Neural cell (in vitro differentiated cells): ENCODE measurements at regions not wholly inside any gene's neighbourhood (a gene's known extent, or its start where the extent isn't known, plus 50 kb on each side); places are given as distances from the start of the nearest gene placed in this dataset.
A peak's percentile ranks its signal among the peaks of the same experiment; 100 is the strongest.

ENCODE experiments used
- EP300 ChIP-seq: fragments of 450-650 bp; conservative IDR thresholded peaks from 2 replicates; pipeline ENCODE4 v1.6.1; 2014; ENCODE audit warnings: antibody characterized with exemption, mild to moderate bottlenecking, moderate library complexity; ENCODE audit not compliant: poor library complexity, severe bottlenecking
- EZH2 ChIP-seq: fragments of 200-600, 300-800 bp; shearing (Covaris generic), sonication (generic); IDR thresholded peaks from 2 replicates; pipeline ENCODE4 v1.6.1; 2014; ENCODE audit warnings: antibody characterized with exemption, low read length, borderline replicate concordance, mild to moderate bottlenecking; ENCODE audit not compliant: insufficient read depth, poor library complexity, severe bottlenecking
- TF ChIP-seq, protein P1 (sequence below): fragments of 450-650 bp; IDR thresholded peaks from 2 replicates; pipeline ENCODE4 v1.5.1; 2014; ENCODE audit warnings: antibody characterized with exemption, mild to moderate bottlenecking, moderate library complexity; ENCODE audit not compliant: poor library complexity, severe bottlenecking

- TF ChIP-seq, protein P1, sequence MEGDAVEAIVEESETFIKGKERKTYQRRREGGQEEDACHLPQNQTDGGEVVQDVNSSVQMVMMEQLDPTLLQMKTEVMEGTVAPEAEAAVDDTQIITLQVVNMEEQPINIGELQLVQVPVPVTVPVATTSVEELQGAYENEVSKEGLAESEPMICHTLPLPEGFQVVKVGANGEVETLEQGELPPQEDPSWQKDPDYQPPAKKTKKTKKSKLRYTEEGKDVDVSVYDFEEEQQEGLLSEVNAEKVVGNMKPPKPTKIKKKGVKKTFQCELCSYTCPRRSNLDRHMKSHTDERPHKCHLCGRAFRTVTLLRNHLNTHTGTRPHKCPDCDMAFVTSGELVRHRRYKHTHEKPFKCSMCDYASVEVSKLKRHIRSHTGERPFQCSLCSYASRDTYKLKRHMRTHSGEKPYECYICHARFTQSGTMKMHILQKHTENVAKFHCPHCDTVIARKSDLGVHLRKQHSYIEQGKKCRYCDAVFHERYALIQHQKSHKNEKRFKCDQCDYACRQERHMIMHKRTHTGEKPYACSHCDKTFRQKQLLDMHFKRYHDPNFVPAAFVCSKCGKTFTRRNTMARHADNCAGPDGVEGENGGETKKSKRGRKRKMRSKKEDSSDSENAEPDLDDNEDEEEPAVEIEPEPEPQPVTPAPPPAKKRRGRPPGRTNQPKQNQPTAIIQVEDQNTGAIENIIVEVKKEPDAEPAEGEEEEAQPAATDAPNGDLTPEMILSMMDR, result peak; percentile 12
- TF ChIP-seq EZH2 (no peak), EP300 (no peak)
Measured at GRCh38 chr16:86816930-86817625, 238.7 kb downstream of the FOXL1 start.
